ENCODE measurements at regions not wholly inside any gene's neighbourhood (a gene's known extent, or its start where the extent isn't known, plus 50 kb on each side); places are given as distances from the start of the nearest gene placed in this dataset.
"Not testable (repeated sequence)": the region's sequence is repeated elsewhere in the genome, so short reads cannot be mapped to it uniquely, and the experiment has no call there.

GRCh38 chr2:226087505-226088365 is 688.2 kb downstream of the NYAP2 start:
- no peaks in the 10 kb centered on the region for H3K27me3 ChIP-seq (ENCODE audit: insufficient read depth, poor library complexity, severe bottlenecking)
- TF ChIP-seq REST (IDR thresholded peaks at IDR 0.05; ENCODE audit: insufficient replicate concordance, low read depth): no peak
- TF ChIP-seq SPI1 (IDR thresholded peaks at IDR 0.05; ENCODE audit: borderline replicate concordance, low read depth): no peak
- no peak for TF ChIP-seq POLR2AphosphoS5 (IDR thresholded peaks at IDR 0.05; ENCODE audit: low read depth)
- no peak for TF ChIP-seq GABPA (IDR thresholded peaks at IDR 0.05; ENCODE audit: low read depth)
- H3K4me3 ChIP-seq (replicated peaks; ENCODE audit: insufficient read depth, low read length): no peak overlapping the region
- no peak overlapping the region for H3K27ac ChIP-seq (replicated peaks)
- DNase-seq (ENCODE audit: low read depth in 1 of 2, low spot score in 1 of 2): no peak

DNA sequence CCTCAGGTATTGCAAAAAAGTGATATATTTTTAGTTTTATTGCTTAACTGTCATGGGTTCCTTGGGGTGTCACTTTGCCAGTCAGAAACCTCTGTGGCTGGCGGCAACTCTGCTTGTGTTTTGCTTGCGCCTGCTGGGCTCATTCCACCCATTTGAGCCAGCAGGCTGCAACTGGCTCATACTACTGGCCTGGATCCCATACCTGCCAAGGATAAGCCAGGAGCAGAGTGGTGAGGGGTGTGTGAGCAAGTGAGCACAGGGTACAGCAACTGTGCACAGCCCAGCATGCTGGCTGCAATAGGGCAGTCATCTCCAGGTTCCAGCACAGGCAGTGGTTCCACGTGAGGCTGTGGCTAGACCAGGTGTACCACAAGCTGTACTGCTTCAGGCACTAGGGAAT is 687.5 kb downstream of the NYAP2 start:
- DNase-seq (ENCODE audit: low read depth in 1 of 2, low spot score in 1 of 2): no peak
- TF ChIP-seq GABPA (IDR thresholded peaks at IDR 0.05; ENCODE audit: low read depth) (no peak), REST (IDR thresholded peaks at IDR 0.05; ENCODE audit: insufficient replicate concordance, low read depth) (no peak), POLR2AphosphoS5 (IDR thresholded peaks at IDR 0.05; ENCODE audit: low read depth) (no peak), CTCF (IDR thresholded peaks at IDR 0.05; ENCODE audit: insufficient read depth, low read length) (no peak), SPI1 (IDR thresholded peaks at IDR 0.05; ENCODE audit: borderline replicate concordance, low read depth) (no peak)
- Histone ChIP-seq H3K27ac (replicated peaks) (no peak overlapping the region), H3K4me3 (replicated peaks; ENCODE audit: insufficient read depth, low read length) (no peak overlapping the region), H3K27me3 (ENCODE audit: insufficient read depth, poor library complexity, severe bottlenecking) (no peaks in the 10 kb centered on the region)

- Histone ChIP-seq H3K27ac (replicated peaks) (no peak overlapping the region), H3K27me3 (ENCODE audit: insufficient read depth, poor library complexity, severe bottlenecking) (no peaks in the 10 kb centered on the region), H3K4me3 (replicated peaks; ENCODE audit: insufficient read depth, low read length) (no peak overlapping the region)
- TF ChIP-seq POLR2AphosphoS5 (IDR thresholded peaks at IDR 0.05; ENCODE audit: low read depth) (no peak), SPI1 (IDR thresholded peaks at IDR 0.05; ENCODE audit: borderline replicate concordance, low read depth) (no peak), REST (IDR thresholded peaks at IDR 0.05; ENCODE audit: insufficient replicate concordance, low read depth) (no peak), CTCF (IDR thresholded peaks at IDR 0.05; ENCODE audit: insufficient read depth, low read length) (no peak), GABPA (IDR thresholded peaks at IDR 0.05; ENCODE audit: low read depth) (no peak)
- DNase-seq (ENCODE audit: low read depth in 1 of 2, low spot score in 1 of 2): no peak
Observed at GRCh38 chr2:226086190-226086589, 686.7 kb downstream of the NYAP2 start.

DNA sequence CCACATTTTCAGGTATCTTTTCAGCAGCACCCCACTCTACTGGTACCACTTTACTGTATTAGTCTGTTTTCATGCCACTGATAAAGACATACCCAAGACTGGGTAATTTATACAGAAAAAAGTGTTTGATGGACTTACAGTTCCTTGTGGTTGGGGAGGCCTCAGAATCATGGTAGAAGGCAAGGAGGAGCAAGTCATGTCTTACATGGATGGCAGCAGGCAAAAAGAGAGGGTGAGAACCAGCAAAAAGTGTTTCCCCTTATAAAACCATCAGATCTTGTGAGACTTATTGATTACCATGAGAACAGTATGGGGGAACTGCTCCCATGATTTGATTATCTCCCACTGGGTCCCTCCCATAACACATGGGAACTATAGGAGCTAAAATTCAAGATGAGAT is 685.9 kb downstream of the NYAP2 start:
- DNase-seq (ENCODE audit: low read depth in 1 of 2, low spot score in 1 of 2); H3K27me3 ChIP-seq (ENCODE audit: insufficient read depth, poor library complexity, severe bottlenecking); H3K4me3 ChIP-seq (replicated peaks; ENCODE audit: insufficient read depth, low read length); H3K27ac ChIP-seq (replicated peaks): not testable (repeated sequence)
